ENCODE measurements at regions not wholly inside any gene's neighbourhood (a gene's known extent, or its start where the extent isn't known, plus 50 kb on each side); places are given as distances from the start of the nearest gene placed in this dataset.

- no peak for DNase-seq
These were observed 79.3 kb downstream of the PCTP start for GRCh38 chr17:55829995-55830612.

- DNase-seq: no peak
These were observed 80.0 kb downstream of the PCTP start for GRCh38 chr17:55830699-55831471.

GRCh38 chr17:55833306-55833705 is 82.5 kb downstream of the PCTP start:
- no peak for DNase-seq

- no peak for DNase-seq
These were observed 91.7 kb downstream of the PCTP start for GRCh38 chr17:55842405-55843158.

- DNase-seq: no peak
These were observed 92.9 kb downstream of the PCTP start for GRCh38 chr17:55843785-55844184.

- no peak for DNase-seq
These were observed 94.5 kb downstream of the PCTP start for GRCh38 chr17:55845385-55845784.

- no peak for DNase-seq
These were observed 95.9 kb downstream of the PCTP start for GRCh38 chr17:55846745-55847144.

- DNase-seq: no peak
These were observed 101.9 kb downstream of the PCTP start for GRCh38 chr17:55852734-55853133.

- DNase-seq: no peak
These were observed 108.5 kb downstream of the PCTP start for GRCh38 chr17:55859301-55859795.

- DNase-seq: no peak
These were observed 114.4 kb downstream of the PCTP start for GRCh38 chr17:55865072-55865762.

- no peak for DNase-seq
These were observed 119.2 kb downstream of the PCTP start for GRCh38 chr17:55870044-55870443.

- no peak for DNase-seq
These were observed 121.5 kb downstream of the PCTP start for GRCh38 chr17:55872374-55872773.

- no peak for DNase-seq
These were observed 122.3 kb downstream of the PCTP start for GRCh38 chr17:55873017-55873758.

- no peak for DNase-seq
These were observed 132.3 kb downstream of the PCTP start for GRCh38 chr17:55883149-55883548.

- no peak for DNase-seq
These were observed 136.7 kb downstream of the PCTP start for GRCh38 chr17:55887531-55887930.

- DNase-seq: no peak
These were observed 138.4 kb downstream of the PCTP start for GRCh38 chr17:55889271-55889670.

GRCh38 chr17:55895112-55895759 is 144.4 kb downstream of the PCTP start:
- DNase-seq: no peak

GRCh38 chr17:55897301-55897700 is 146.4 kb downstream of the PCTP start:
- DNase-seq: no peak

GRCh38 chr17:55898195-55898594 is 147.3 kb downstream of the PCTP start:
- no peak for DNase-seq

GRCh38 chr17:55900188-55900587 is 149.3 kb downstream of the PCTP start:
- no peak for DNase-seq

- no peak for DNase-seq
These were observed 152.3 kb downstream of the PCTP start for GRCh38 chr17:55903028-55903690.
